NCI-H526 (cell line): ENCODE measurements at regions not wholly inside any gene's neighbourhood (a gene's known extent, or its start where the extent isn't known, plus 50 kb on each side); places are given as distances from the start of the nearest gene placed in this dataset.
"Not testable (repeated sequence)": the region's sequence is repeated elsewhere in the genome, so short reads cannot be mapped to it uniquely, and the experiment has no call there.

ENCODE experiments used
- DNase-seq, 2 experiments: peaks; one replicate each; lab custom pipeline; 2025; lab: John Stamatoyannopoulos, UW

DNA sequence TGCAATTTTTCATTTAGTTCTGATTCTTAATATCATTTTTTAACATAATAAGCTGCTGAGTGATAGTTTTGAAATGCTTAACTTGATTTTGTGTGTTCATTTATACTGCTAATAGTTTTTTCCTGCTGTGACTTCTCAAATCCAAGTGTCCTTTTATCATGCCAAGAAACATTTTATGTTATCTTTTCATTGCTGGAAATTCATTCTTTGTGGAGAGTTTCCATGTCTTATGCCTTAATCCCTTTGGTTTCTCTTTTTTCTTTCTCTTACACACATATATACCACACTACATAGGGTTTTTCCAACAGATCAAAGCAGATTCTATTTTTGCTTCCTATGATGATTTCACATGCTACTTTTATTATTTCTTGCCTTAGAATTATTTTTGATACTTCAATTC, 981.1 kb downstream of the SLC6A15 start:
- no peak for DNase-seq

DNA sequence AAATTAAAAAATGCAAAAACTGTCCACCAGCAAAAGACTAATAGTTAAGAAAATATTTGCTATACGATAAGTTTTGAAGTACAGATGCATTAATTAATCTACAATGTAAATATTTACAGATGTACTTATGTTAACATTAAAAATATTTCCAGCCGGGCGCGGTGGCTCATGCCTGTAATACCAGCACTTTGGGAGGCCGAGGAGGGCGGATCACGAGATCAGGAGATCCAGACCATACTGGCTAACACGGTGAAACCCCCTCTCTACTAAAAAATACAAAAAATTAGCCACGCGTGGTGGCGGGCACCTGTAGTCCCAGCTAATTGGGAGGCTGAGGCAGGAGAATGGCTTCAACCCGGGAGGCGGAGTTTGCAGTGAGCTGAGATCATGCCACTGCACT, 982.8 kb downstream of the SLC6A15 start:
- DNase-seq = not testable (repeated sequence)

DNA sequence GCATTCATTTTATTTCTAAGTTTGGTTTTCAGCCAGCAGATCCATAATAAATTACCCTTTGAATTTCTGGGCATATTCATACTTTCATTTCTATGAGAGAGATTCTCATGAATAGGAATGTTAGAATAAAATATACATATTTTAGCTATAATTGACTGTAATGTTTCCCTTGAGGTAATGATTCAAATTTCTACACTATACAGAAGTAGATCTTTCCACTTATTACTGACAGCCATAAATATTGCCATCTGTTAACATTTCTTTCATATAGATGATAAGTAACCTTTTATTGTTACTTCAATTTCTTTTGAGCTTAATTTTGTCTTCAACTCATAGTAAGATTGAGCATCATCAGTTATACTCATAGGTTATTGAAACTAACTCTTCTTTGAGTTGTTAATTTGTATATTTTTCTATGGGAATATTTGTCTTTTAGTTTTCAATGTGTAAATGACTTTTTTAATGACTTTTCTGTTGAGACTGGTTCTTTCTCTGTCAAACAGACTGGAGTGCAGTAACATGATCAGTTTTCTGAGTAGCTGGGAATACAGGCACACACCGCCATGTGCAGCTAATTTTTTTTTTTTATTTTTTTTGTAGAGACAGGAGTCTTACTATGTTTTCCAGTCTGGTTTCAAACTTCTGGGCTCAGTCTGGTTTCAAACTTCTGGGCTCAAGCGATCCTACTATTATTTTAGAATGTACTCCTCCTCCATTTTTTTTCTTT, 991.6 kb downstream of the SLC6A15 start:
- DNase-seq = no peak

DNA sequence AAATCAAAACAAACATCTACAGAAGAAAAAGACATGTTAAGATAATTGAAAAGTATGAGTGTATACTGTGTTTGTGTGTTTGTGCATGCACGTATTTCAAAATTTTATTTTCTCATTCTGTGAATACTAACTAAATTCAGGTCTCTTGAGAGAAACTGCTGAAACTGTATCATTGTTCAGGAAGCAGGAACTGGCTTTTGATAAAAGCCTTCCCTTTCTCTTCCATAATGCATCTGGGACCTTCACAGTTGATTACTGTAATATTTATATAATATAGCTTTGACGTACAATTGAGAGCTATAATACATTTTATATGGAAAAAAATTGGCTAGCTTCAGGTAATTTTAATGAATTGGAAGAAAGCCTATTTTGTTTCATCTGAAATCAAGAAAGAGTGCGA, 993.5 kb downstream of the SLC6A15 start:
- DNase-seq = no peak

DNA sequence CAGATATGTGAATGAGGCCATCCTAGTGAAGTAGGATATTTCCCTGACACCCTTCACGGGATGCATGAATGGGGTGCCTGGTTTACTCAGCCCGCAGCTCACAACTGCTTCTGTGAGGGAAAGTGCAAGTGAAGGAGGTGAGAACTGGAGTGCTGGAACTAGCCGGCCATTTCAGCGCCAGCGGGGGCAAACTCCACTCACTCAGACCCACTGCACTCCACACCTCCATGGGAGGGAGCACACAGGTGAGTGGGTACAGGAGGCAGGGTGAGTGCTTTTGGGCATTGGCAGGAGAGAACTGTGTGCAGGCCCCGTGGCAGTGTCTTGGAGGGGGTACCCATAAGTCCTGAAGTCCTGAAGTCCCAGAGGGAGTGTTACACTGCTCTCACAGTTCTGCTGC, 1008.4 kb downstream of the SLC6A15 start:
- no peak for DNase-seq

DNA sequence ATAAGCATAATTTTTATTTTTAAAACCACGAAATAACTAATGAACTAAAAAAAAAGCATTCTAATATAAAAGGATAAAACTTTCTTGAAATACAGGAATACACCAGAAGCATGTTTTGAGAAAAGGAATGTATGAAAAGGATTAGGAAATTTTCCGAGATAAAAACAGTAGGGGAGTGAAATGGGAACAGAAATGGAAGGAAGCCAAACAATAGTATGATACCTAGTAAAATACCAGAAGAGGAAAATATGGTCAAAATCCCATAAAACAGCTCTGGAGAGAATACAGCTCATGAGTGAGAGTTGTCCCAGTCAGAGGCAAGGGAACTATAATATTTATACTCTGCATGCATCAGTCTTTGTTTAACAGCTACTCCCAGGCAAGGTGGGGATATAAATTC, 1016.2 kb downstream of the SLC6A15 start:
- DNase-seq = no peak

DNA sequence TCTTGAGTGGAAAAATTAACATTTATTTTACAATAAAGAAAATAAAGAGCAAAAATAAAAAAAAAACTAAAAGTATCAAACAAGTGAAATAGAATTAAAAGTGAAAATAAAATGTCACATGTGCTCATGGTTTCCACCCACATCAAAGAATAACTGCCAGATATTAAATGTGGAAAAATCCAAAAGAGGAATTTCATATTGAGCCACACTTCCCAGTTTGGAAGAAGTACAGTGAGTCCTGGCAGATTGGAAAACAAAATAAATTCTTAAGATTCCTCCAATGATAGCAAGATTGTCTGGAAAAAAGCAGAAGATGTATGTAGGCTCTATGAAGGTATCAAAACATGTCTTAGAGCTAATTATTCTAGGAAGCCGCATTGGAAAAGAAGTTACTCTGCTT, 1019.5 kb downstream of the SLC6A15 start:
- no peak for DNase-seq

DNA sequence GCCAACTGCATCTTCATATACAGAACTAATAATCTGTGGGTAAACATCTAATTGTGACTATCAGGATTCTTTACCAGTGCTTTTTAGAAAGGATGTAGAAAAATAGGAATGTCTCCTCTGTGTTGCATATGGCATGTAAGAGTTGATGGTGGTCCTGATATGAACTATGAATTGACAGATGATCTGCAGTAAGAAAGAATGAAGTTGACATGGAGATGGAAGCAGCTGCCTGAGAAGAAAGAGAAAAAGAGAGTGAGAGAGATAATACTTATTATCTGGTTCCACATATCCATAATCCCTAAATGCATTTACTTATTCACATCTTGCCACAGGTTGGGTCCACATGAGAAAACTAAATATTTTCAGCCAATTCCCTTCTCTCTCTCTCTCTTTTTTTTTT, 1022.9 kb downstream of the SLC6A15 start:
- no peak for DNase-seq

DNA sequence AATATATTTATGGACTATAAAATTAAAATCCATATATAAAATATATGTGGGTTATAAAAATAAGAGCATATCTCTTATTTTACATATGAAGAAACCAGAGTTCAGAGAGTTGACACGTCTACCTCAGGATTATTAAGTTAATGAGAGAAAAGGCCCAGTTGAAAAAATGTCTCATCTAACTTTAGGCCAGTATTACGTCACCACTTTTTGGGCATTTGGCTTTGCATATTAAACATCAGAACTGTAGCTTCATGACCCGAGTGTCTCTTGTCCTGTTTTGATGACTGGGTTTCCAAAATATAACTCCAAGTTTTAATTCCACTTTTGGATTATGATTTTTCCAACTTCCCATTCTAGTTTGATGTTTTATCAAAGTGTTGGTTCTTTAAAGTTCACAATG, 1026.1 kb downstream of the SLC6A15 start:
- no peak for DNase-seq

DNA sequence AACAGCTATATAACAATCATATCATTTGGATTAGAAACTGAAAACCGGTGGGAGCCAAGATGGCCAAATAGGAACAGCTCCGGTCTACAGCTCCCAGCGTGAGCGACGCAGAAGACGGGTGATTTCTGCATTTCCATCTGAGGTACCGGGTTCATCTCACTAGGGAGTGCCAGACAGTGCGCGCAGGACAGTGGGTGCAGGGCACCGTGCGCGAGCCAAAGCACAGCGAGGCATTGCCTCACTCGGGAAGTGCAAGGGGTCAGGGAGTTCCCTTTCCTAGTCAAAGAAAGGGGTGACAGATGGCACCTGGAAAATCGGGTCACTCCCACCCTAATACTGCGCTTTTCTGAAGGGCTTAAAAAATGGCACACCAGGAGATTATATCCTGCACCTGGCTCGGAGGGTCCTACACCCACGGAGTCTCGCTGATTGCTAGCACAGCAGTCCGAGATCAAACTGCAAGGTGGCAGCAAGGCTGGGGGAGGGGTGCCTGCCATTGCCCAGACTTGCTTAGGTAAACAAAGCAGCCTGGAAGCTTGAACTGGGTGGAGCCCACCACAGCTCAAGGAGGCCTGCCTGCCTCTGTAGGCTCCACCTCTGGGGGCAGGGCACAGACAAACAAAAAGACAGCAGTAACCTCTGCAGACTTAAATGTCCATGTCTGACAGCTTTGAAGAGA, 1041.5 kb downstream of the SLC6A15 start:
- not testable (repeated sequence) for DNase-seq

DNA sequence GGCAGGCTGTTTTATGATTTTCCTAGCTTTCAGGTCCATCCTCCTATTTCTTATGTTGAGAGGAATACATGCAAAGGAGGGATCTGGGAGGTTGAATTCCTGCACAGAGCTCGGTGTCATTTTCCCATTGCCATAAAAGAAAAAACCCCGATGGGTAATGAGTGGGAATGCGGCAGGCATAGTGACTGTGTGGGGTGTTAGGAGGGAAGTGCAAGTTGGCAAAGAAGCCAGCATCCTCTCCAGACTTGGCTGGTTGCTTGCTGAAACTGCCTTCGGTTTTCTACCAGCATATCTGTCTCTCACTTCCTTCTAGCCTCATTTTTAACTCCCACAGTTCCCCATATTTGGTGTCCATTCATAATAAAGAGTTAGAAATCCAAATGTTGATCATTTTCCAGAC, 1046.1 kb downstream of the SLC6A15 start:
- no peak for DNase-seq

DNA sequence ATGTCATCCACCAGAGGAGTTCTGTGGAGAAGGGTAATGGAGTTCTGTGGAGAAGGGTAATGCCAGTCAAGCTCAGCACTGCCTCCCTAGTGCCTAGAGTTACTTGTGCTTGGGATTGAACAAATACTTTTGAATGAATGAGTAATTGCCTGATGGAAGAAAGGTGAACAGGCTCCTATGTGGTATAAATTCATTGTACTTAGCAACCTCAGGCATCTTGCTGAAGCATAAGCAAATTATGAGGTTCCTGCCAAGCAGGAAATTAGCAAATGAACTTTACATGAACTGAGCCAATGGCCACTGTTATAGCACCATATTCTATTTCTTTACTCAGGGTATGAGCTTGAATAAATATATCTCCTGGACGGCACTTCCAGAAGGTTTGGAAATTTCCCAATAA, 1047.2 kb downstream of the SLC6A15 start:
- peak; percentile 77 to 78 for DNase-seq

DNA sequence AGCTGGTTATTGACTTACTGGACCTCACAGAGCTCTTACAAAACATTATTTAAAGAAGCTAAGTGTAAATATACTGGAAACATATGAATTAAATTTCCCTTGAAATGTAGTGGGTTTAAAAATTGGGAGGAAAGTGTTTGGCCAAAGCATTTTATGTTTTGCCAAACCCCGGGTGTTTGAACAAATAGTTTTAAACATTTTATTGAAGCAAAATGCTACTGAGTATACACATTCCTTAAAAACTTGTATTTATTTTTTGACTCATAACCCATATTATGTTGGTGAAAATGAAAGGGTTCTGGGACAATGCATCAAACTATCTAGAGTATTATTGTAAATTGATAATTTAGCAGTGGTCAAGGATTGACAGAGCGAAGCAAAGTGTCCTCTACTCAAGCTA, 1048.5 kb downstream of the SLC6A15 start:
- DNase-seq = no peak

DNA sequence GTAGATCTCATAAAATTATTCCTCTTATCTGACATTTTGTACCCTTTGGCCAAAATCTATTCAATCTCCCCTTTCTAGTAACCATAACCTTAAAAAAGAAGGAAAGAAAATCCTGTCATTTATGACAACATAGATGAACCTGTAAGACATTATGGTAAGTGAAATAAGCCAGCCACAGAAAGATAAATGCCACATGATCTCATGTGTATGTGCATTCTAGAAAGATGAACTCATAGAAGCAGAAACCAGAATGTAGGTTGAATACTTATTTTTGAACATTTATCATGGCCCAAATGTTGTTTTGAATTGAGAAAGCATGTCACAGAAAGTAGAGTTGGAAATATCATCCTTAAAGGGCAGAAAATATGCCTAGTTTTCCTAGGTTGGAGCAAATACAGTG, 1053.6 kb downstream of the SLC6A15 start:
- DNase-seq = no peak

DNA sequence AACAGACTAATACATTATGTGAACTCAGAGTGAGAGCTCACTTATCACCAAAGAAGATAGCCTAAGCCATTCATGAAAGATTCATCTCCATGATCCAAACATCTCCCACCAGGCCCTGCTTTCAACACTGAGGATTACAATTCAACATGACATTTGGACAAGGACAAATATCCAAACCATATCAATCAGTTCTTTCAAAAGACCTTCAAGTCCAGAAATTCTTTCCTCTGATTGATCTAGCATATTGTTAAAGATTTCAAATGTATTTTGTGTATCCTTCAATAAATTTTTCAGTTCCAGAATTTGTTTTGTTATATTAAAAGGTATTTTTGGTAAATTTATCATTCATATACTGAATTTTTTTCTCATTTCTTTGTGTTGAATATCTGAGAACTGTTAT, 1055.8 kb downstream of the SLC6A15 start:
- DNase-seq = no peak

DNA sequence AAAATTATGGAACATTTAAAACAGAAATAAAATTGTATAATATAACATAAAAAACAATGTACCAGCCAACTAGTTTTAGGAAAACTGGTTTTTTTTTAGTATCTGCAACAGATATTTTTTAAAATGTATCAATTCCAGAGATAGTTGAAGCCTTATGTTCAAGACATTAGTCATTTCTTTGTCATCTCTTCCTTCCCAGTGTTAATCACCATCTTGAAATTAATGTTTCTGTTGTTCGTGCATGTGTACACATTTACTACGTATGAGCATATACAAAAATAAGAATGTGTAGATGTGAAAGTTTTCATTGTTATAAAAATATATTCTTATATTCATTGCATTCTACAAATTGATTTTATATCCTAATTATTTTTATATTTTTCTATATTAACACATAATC, 1062.1 kb downstream of the SLC6A15 start:
- DNase-seq = no peak

DNA sequence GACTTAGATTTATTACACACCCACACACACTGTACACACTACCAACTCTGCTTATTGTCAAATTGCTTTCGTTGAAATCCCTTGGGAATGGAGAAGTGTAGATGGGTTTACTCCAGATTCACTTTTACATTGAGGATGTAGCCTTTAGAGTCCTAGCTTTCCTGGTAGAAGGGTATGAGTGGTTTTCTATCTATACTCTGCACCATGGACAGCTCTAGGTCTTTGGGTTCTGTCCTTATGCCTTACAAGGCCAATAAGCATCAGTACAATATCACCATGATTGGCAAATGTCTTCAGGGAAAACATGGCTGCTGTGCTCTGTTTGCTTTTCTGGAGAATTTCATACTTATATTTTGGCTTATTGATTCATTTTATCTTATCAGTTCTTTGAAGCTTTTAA, 1063.9 kb downstream of the SLC6A15 start:
- no peak for DNase-seq

DNA sequence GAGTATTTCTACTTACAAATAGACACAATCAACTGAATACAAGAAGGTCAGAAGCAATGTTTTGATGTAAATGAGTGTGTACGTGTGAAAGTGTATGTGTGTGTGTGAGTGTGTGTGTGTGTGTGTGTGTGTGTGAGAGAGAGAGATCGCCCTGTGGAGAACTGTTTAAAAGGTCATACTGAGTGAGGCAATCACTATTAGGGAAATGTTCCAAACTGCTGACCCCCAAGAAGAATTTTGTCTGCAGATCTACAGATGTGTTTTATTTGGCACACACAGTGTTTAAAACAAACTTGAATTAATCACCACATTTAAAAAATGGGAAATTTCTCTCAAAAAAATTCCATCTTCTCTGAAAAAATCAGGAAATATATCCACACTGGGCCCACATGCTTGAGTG, 1069.1 kb downstream of the SLC6A15 start:
- DNase-seq = no peak

DNA sequence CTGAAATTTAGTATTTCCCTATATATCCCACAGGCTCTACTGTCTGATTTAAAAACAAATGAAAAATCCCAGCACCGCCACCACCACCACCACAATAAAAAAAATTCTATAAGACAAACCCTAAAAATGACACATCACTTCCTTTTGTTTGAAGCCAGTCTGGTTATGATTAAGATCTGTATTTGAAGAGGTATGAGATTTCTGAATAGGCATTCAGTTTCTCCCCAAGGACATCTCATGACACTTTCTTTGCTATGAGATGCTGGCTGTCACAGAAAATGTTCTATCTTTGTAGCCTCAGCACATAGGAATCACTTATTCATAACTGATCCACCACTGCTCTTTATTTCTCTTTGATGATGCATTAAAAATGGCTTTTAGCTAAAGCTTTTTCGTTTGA, 1071.0 kb downstream of the SLC6A15 start:
- DNase-seq = no peak

DNA sequence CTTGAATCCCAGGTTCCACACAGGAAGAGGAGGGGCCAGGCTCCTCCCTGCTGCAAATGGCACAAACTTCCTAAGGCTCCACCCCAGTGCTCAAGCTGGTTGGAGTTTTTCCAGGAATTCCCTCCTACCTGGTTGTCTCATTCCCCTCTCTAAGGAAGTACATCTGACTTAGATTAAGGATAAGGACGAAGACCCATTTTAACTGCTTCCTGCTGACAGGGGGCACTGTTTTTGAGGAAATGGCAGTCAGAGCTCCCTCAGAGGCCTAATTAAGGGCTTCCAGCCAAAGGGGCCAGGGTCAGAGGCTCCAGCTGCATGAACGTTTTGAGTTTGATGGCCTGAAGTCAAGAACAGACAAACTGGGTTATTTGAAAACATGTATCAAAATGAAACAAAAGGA, 1084.7 kb downstream of the SLC6A15 start:
- peak in 1 of 2 experiments; percentile 33 for DNase-seq

DNA sequence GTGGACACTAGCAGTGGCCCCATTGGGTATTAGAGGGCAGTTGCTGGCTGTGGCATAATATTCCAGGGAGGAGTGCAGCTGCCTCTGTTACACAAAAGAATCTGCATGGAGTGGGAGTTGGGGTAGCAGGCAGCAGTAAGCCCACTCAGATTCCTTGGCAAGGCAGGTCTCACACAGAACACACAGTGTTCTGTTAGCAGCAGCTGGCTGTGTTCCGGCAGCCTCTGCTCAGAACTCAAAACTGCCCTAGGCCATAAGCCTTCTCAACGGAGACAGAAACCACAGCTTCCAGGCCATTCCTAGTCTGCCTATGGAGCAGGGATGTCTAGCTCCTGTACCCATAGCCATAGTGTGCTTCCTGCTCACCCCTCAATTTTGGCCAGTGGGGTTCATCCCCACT, 1085.4 kb downstream of the SLC6A15 start:
- no peak for DNase-seq

DNA sequence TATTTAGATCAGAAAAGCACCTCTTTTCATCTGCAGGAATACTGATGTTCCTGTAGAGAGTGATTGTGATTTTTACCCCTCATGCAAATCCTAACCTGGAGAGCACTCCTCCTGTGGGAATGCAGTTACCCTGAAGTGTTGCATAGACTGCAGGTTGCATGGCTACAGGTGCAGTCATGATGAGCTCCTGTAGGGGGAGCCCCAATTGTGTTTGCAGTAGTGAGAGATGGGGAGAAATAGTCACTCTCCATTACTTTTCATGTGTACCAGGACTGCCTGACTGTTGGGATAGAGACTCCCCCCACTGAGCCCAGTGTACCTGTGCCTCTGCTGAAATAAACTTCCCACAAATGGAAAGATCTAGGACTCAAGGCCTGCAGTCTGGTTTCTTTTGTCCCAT, 1086.5 kb downstream of the SLC6A15 start:
- DNase-seq = peak in 1 of 2 experiments; percentile 23

DNA sequence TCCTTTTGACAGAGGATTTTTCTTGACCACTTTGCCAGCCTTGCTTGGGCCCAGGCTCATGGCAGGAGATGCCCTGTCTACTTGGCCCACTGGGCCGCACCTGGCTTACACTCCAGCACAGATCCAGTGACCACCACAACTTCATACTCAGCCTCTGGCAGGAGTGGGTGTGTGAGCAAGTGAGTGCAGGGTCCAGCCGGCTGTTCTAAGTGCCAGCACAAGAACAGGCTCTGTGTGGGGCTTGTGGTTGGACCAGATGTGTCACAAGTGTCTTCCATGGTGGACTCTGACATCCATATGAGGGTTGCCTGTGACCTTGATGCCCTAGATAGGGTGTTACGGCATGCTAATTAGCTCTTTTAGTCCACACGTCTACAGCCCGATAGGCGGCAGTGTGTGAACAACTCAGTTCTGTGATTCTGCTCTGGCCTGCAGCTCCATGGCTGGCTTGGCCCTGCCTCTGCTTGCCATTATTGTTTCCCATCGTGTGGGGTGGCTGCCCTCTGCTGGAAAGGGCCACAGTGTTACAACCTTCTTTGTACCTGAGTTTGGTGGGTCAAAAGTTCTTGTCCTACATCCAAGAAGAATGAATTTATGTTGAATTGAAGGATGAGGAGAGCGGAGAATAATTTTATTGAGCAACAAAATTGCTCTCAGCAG, 1089.1 kb downstream of the SLC6A15 start:
- peak; percentile 12 to 48 for DNase-seq
